CD4-positive, alpha-beta T cell treated with Interleukin-12 subunit alpha and Interleukin-12 subunit beta, for 1 hour (primary cell): ENCODE measurements at regions not wholly inside any gene's neighbourhood (a gene's known extent, or its start where the extent isn't known, plus 50 kb on each side); places are given as distances from the start of the nearest gene placed in this dataset.

ENCODE experiments used
- DNase-seq: peaks from one replicate; pipeline ENCODE4 v3.0.0-alpha.2; 2020

- no peak for DNase-seq
Measured at GRCh38 chr4:106507440-106507839, 138.9 kb upstream of the GIMD1 start.

- no peak for DNase-seq
Measured at GRCh38 chr4:106503116-106504050, 134.8 kb upstream of the GIMD1 start.

GRCh38 chr4:106502106-106502699, 133.6 kb upstream of the GIMD1 start:
- peak; percentile 8 for DNase-seq

DNA sequence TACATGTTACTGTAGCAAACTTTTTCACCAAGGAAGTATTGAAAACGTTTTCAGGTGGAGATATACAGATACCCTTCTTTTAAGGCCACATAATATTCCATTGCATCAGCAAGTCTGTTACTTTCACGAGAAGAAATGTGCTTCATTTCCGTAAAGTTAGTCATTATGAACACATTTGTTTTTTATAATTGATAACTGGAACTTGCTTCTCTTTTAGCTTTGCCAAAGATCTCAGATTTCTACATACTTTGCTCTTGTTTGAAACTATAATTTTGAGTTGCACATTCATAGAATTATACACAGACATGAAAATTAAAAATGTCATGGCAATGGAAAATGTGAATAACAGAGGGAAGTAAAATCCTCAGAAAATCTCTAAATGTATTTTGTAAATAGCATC, 128.7 kb upstream of the GIMD1 start:
- no peak for DNase-seq

GRCh38 chr4:106496061-106496460, 127.5 kb upstream of the GIMD1 start:
- DNase-seq, result no peak

DNA sequence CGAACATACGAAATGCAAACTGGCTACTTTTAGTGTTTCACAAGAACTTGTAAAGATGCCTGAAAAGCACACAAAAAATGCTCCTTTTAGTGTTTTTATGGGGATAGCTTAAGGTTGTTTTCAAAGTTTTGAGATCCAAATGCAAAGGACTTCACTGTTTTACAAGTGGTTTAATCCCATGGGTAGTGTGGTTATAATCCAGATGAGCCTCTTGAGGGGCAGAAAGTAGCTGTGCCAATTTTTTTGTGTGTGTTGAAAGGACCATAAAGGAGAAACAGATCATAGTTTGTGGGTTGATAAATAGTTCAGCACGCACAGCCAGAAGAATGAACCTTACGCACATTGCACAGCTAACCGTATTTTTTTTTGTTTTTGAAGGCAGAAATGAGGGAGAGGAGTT, 126.9 kb upstream of the GIMD1 start:
- no peak for DNase-seq

- no peak for DNase-seq
Measured at GRCh38 chr4:106494066-106494465, 125.5 kb upstream of the GIMD1 start.

DNA sequence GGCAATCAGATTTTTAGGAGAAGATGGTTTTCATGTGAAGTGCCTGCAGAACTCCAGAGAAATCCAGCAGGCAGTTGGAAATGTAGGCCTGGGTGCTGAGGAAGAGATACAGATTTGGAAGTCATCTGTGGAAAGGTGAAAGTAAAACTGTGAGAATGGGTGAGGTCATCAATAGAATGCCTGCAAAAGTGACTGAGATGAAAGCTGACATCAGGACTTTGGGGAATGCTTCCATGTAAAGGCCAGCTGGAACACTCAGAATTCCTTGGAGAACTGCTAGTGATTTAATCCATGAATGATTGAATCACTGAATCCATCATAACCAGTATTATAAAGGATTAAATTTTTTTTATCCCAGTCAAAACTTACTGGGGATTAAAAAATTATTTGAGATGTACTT, 124.5 kb upstream of the GIMD1 start:
- DNase-seq, result no peak

- no peak for DNase-seq
Measured at GRCh38 chr4:106486533-106486932, 118.0 kb upstream of the GIMD1 start.

- DNase-seq, result no peak
Measured at GRCh38 chr4:106481801-106482200, 113.2 kb upstream of the GIMD1 start.

DNA sequence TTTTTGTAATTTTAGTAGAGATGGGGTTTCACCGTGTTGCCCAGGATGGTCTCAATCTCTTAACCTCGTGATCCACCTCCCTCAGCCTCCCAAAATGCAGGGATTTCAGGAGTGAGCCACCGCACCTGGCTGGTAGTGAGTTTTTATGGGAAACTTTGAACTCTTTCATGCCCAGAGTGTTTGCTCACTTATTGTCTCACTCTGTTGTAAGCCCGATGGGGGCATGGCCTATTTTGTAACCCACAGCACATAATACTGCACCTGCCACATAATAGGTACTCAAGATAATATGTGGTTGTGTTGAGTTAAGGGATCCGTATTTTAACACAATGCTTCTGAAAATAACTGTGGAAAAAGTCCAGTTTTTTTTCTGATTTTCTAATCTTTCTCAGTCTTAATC, 109.6 kb upstream of the GIMD1 start:
- DNase-seq, result no peak

GRCh38 chr4:106476741-106477140, 108.2 kb upstream of the GIMD1 start:
- no peak for DNase-seq

GRCh38 chr4:106473515-106473914, 104.9 kb upstream of the GIMD1 start:
- DNase-seq, result no peak

- DNase-seq, result no peak
Measured at GRCh38 chr4:106471151-106471550, 102.6 kb upstream of the GIMD1 start.

DNA sequence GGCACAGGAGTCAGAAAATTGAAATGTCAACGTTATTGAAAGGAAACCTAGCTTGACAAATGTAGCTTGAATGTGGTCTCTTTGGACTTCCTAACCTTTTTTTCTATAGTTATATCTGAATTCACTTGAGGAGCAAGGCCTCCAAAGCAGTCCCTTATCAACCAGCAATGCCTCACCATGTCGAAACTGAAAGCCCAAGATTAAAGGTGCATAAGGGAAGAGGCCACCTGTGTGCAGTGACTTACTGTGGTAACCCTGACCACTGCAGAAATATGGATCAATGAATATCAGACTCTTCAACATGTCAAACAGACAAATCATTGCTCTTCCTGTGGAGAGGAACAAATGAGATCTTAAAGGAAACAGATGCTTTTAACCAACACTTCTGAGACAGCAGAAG, 95.0 kb upstream of the GIMD1 start:
- no peak for DNase-seq

- no peak for DNase-seq
Measured at GRCh38 chr4:106454581-106454980, 86.0 kb upstream of the GIMD1 start.

DNA sequence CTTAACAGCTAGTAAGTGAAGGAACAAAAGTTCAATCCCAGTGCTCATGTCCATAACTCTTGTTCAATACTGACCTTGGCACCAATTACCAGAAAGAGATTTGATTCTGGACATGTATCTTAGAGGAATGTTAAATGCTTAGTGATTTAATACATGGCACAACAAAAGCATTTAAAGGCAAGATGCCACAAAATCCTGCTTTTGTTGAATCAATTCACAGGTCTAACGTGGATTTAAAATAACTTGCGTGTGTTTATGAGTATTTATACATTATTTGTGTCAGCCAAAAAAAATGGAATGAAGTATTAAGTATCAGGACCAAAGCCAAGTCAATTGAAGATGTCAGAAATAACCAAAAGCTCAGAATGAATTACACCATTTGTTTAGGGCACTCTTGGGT, 85.4 kb upstream of the GIMD1 start:
- DNase-seq, result no peak

GRCh38 chr4:106451091-106451490, 82.5 kb upstream of the GIMD1 start:
- DNase-seq, result no peak

- no peak for DNase-seq
Measured at GRCh38 chr4:106450249-106450648, 81.7 kb upstream of the GIMD1 start.

DNA sequence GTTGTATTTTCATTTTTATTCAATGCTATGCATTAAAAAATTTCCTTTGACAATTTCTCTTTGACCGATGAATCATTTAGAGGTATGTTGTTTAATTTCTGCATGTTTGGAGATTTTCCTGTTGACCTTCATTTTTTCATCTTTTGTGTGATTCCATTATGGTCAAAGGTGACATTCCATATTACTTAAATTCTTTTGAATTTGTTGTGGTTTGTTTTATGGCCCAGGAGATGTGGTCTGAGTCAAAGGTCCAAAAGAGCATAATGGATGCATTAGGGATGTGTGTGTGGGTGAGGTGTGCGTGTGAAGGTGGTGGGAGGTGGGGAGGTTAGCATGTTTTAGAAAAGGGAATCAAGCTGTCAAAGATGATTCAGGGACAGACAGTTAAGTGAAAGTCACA, 76.0 kb upstream of the GIMD1 start:
- DNase-seq, result no peak

GRCh38 chr4:106430797-106431196, 62.2 kb upstream of the GIMD1 start:
- no peak for DNase-seq

- no peak for DNase-seq
Measured at GRCh38 chr4:106429885-106430284, 61.3 kb upstream of the GIMD1 start.

- DNase-seq, result no peak
Measured at GRCh38 chr4:106426069-106426468, 57.5 kb upstream of the GIMD1 start.

- DNase-seq, result no peak
Measured at GRCh38 chr4:106425576-106425975, 57.0 kb upstream of the GIMD1 start.

DNA sequence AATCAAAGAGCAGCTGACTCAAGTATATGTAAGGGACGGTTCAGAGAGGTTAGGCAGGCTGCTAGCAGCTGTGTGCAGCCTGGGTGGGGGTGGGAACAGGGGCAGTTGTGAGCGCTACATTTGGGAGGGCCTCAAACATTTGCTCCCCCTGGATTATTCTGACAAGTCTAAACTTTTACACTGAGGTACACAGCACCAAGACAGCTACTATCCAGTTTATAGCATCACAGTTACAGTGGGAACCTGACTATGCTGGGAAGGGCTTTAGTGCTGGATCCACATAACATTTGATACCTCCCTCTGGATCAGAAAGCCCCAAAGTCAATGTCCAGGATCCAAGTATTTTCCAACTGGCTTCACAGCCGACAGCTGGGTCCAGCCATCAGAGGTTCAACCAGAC, 55.8 kb upstream of the GIMD1 start:
- no peak for DNase-seq
